ENCODE measurements at regions not wholly inside any gene's neighbourhood (a gene's known extent, or its start where the extent isn't known, plus 50 kb on each side); places are given as distances from the start of the nearest gene placed in this dataset.

- no peak for TF ChIP-seq REST (IDR thresholded peaks at IDR 0.05; ENCODE audit: low read depth)
- no peak for TF ChIP-seq CEBPB (IDR thresholded peaks at IDR 0.05)
- no peak for TF ChIP-seq USF1 (IDR thresholded peaks at IDR 0.05)
- no peak for TF ChIP-seq YY1 (IDR thresholded peaks at IDR 0.05; ENCODE audit: low read depth)
- no peak for TF ChIP-seq CREB1 (IDR thresholded peaks at IDR 0.05; ENCODE audit: low read depth)
- no peak for TF ChIP-seq EP300 (IDR thresholded peaks at IDR 0.05; ENCODE audit: borderline replicate concordance)
- TF ChIP-seq ZBTB7A (IDR thresholded peaks at IDR 0.05; ENCODE audit: low read depth), result no peak
- TF ChIP-seq TEAD4 (IDR thresholded peaks at IDR 0.05), result no peak
- no peak for TF ChIP-seq TCF12 (IDR thresholded peaks at IDR 0.05; ENCODE audit: low read depth)
- no peak for TF ChIP-seq MAX (IDR thresholded peaks at IDR 0.05)
- no peak for TF ChIP-seq TAF1 (IDR thresholded peaks at IDR 0.05; ENCODE audit: low read depth)
- TF ChIP-seq EGR1 (IDR thresholded peaks at IDR 0.05), result no peak
- no peak for TF ChIP-seq NFIC (IDR thresholded peaks at IDR 0.05)
- no peak for TF ChIP-seq FOXM1 (IDR thresholded peaks at IDR 0.05; ENCODE audit: borderline replicate concordance, low read depth)
- TF ChIP-seq RAD21 (IDR thresholded peaks at IDR 0.05; ENCODE audit: low read depth), result no peak
Observed at GRCh38 chr11:82012276-82012675, 721.4 kb downstream of the FAM181B start.

- no peak for TF ChIP-seq TAF1 (IDR thresholded peaks at IDR 0.05; ENCODE audit: low read depth)
- TF ChIP-seq REST (IDR thresholded peaks at IDR 0.05; ENCODE audit: low read depth), result no peak
- no peak for TF ChIP-seq FOXM1 (IDR thresholded peaks at IDR 0.05; ENCODE audit: borderline replicate concordance, low read depth)
- TF ChIP-seq MAX (IDR thresholded peaks at IDR 0.05), result no peak
- TF ChIP-seq RAD21 (IDR thresholded peaks at IDR 0.05; ENCODE audit: low read depth), result no peak
- TF ChIP-seq CREB1 (IDR thresholded peaks at IDR 0.05; ENCODE audit: low read depth), result no peak
- no peak for TF ChIP-seq USF1 (IDR thresholded peaks at IDR 0.05)
- no peak for TF ChIP-seq EP300 (IDR thresholded peaks at IDR 0.05; ENCODE audit: borderline replicate concordance)
- no peak for TF ChIP-seq TEAD4 (IDR thresholded peaks at IDR 0.05)
- no peak for TF ChIP-seq EGR1 (IDR thresholded peaks at IDR 0.05)
- no peak for TF ChIP-seq NFIC (IDR thresholded peaks at IDR 0.05)
Observed at GRCh38 chr11:82009133-82009532, 724.5 kb downstream of the FAM181B start.

- no peak for TF ChIP-seq FOXM1 (IDR thresholded peaks at IDR 0.05; ENCODE audit: borderline replicate concordance, low read depth)
Observed at GRCh38 chr11:82007521-82007920, 726.1 kb downstream of the FAM181B start.

GRCh38 chr11:82004537-82005213, 729.0 kb downstream of the FAM181B start:
- TF ChIP-seq EP300 (IDR thresholded peaks at IDR 0.05; ENCODE audit: borderline replicate concordance) (no peak), FOXM1 (IDR thresholded peaks at IDR 0.05; ENCODE audit: borderline replicate concordance, low read depth) (no peak), YY1 (IDR thresholded peaks at IDR 0.05; ENCODE audit: low read depth) (no peak), TCF12 (IDR thresholded peaks at IDR 0.05; ENCODE audit: low read depth) (no peak), USF1 (IDR thresholded peaks at IDR 0.05) (no peak), ZBTB7A (IDR thresholded peaks at IDR 0.05; ENCODE audit: low read depth) (no peak), MAX (IDR thresholded peaks at IDR 0.05) (no peak), TAF1 (IDR thresholded peaks at IDR 0.05; ENCODE audit: low read depth) (no peak), NFIC (IDR thresholded peaks at IDR 0.05) (no peak), CREB1 (IDR thresholded peaks at IDR 0.05; ENCODE audit: low read depth) (no peak)

- TF ChIP-seq NFIC (IDR thresholded peaks at IDR 0.05), result no peak
- no peak for TF ChIP-seq TAF1 (IDR thresholded peaks at IDR 0.05; ENCODE audit: low read depth)
- TF ChIP-seq FOXM1 (IDR thresholded peaks at IDR 0.05; ENCODE audit: borderline replicate concordance, low read depth), result no peak
- no peak for TF ChIP-seq CEBPB (IDR thresholded peaks at IDR 0.05)
Observed at GRCh38 chr11:82003671-82004515, 729.8 kb downstream of the FAM181B start.

Data from Ishikawa (cell line).